Cardiac muscle cell (in vitro differentiated cells and primary cell): ENCODE measurements at regions not wholly inside any gene's neighbourhood (a gene's known extent, or its start where the extent isn't known, plus 50 kb on each side); places are given as distances from the start of the nearest gene placed in this dataset.

Experiments
- DNase-seq, 2 donors: peaks; one replicate each; pipeline versions ENCODE4 v3.0.0 to v3.0.0-alpha.2; 2010 to 2017; ENCODE audit warnings: low read depth in 1 of 2, low spot score in 1 of 2
- H3K27ac ChIP-seq: fragments of 200-600 bp; sonication (generic); 2 replicates; pipeline ENCODE4 v1.5.1; 2016
- H3K27me3 ChIP-seq: fragments of 200-600 bp; sonication (generic); 2 replicates; pipeline ENCODE4 v1.6.0; 2016; ENCODE audit warnings: control low read depth
- H3K36me3 ChIP-seq: fragments of 200-600 bp; sonication (generic); 2 replicates; pipeline ENCODE4 v1.5.1; 2016; ENCODE audit warnings: control low read depth
- H3K4me1 ChIP-seq: fragments of 200-600 bp; sonication (generic); 2 replicates; pipeline ENCODE4 v1.8.1; 2017; ENCODE audit warnings: low read depth, mild to moderate bottlenecking, mixed run types
- H3K4me3 ChIP-seq: fragments of 200-600 bp; sonication (generic); 2 replicates; pipeline ENCODE4 v1.5.1; 2016; ENCODE audit warnings: mild to moderate bottlenecking
- H3K9me3 ChIP-seq: fragments of 200-600 bp; sonication (generic); 2 replicates; pipeline ENCODE4 v1.5.1; 2017; ENCODE audit warnings: low read depth, mild to moderate bottlenecking, control low read depth
- CTCF ChIP-seq: IDR thresholded peaks from 2 replicates; pipeline ENCODE4 v1.5.1; 2012; ENCODE audit warnings: low read depth, mild to moderate bottlenecking, low read length

- Histone ChIP-seq H3K27me3 (peaks cover 39% of the 10 kb centered on the region), H3K27ac (no peak overlapping the region), H3K4me1 (no peaks in the 10 kb centered on the region), H3K9me3 (no peaks in the 10 kb centered on the region), H3K36me3 (no peaks in the 10 kb centered on the region), H3K4me3 (no peak overlapping the region)
- DNase-seq = no peak
- no peak for TF ChIP-seq CTCF
These were observed 224.8 kb downstream of the RBFOX3 start for GRCh38 chr17:79385962-79386563.

- TF ChIP-seq CTCF = no peak
- Histone ChIP-seq H3K36me3 (no peaks in the 10 kb centered on the region), H3K27ac (no peak overlapping the region), H3K9me3 (no peaks in the 10 kb centered on the region), H3K4me3 (no peak overlapping the region), H3K4me1 (no peaks in the 10 kb centered on the region), H3K27me3 (peaks cover 19% of the 10 kb centered on the region)
- no peak for DNase-seq
These were observed 228.5 kb downstream of the RBFOX3 start for GRCh38 chr17:79382313-79382712.

DNA sequence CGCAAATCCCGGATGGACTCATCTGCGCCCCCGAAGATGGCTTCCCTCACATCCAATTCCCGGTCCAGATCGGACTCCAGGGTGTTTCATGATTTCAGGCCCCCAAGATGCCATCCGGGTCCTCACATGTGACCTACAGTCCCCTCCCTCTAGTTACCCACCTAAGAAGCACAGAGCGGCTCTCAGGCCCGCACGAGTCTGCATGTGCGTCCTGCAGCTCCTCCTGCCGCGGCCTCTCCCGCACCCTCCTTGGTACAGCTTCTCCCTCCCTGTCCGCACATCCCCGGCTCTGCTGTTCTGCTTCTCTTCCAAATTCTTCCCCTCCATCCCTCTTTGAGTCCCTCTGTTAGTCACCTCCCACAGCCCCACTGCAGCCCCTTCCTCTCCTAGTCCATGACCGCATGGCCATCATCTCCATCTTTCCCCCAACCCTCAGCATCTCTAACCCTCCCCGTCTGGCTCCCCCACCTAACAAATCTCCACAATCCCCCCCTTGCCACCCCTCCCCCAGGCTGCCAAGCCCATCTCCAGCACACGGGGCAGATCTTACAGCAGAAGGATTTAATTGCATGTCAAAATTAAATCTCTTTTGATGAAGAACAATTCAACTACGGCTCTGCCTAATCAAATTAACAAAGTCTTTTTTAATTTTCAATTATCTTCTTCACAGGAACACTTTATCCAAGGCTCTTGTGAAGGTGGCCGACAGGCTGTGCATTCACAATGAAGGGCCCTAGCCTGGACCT, 231.0 kb downstream of the RBFOX3 start:
- no peak for DNase-seq
- Histone ChIP-seq H3K4me1 (no peaks in the 10 kb centered on the region), H3K27me3 (peaks cover 16% of the 10 kb centered on the region), H3K27ac (no peak overlapping the region), H3K9me3 (no peaks in the 10 kb centered on the region), H3K4me3 (no peak overlapping the region), H3K36me3 (no peaks in the 10 kb centered on the region)
- no peak for TF ChIP-seq CTCF

DNA sequence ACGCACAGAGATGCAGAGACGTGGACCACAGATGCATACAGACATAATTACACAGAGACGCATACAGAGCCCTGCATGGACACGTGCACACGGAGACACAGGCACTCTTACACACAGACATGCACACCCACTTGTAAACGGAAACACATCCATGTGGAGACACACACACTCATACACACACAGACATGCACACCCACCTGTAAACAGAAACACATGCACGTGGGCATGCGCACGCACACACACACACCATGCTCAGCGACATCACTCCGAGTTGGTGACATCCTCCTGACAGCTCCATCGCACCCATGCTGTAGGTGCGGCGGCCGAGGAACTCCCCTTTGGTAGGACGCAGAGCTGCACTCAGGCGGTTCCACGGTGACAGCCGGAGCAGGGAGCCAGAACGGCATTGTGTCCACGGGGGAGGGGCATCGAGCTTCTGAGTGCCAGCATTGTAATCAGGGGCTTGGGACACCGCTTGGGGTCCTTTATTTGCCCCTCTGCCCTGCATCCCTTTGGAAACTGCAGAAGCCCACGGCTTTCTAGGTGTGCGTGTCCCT, 233.5 kb downstream of the RBFOX3 start:
- H3K27ac ChIP-seq = no peak overlapping the region
- H3K9me3 ChIP-seq = no peaks in the 10 kb centered on the region
- peaks cover 12% of the 10 kb centered on the region for H3K27me3 ChIP-seq
- no peaks in the 10 kb centered on the region for H3K36me3 ChIP-seq
- H3K4me1 ChIP-seq = peaks cover 5% of the 10 kb centered on the region
- H3K4me3 ChIP-seq = no peak overlapping the region
- no peak for TF ChIP-seq CTCF
- no peak for DNase-seq

GRCh38 chr17:79374807-79375206, 236.0 kb downstream of the RBFOX3 start:
- TF ChIP-seq CTCF = no peak
- peaks cover 5% of the 10 kb centered on the region for H3K4me1 ChIP-seq
- DNase-seq = no peak
- no peak overlapping the region for H3K4me3 ChIP-seq
- no peaks in the 10 kb centered on the region for H3K9me3 ChIP-seq
- H3K27me3 ChIP-seq = peaks cover 3% of the 10 kb centered on the region
- H3K36me3 ChIP-seq = no peaks in the 10 kb centered on the region
- no peak overlapping the region for H3K27ac ChIP-seq
